SK-N-SH (cell line): ENCODE measurements at regions not wholly inside any gene's neighbourhood (a gene's known extent, or its start where the extent isn't known, plus 50 kb on each side); places are given as distances from the start of the nearest gene placed in this dataset.

Experiments used
- CTCF ChIA-PET: fragments of 300-600, 350-600 bp; formaldehyde crosslinking; extraction: SDS; loops from one replicate; lab custom pipeline; 2021; lab: Yijun Ruan, JAX
- POLR2A ChIA-PET: fragments of 350-600 bp; sonication (Branson Sonifier 250); formaldehyde crosslinking; extraction: SDS; loops from one replicate; lab custom pipeline; 2020; ENCODE audit warnings: antibody characterized with exemption, inconsistent platforms; lab: Yijun Ruan, JAX
- DNase-seq: peaks from one replicate; pipeline ENCODE4 v3.0.0; 2012
- H2AFZ ChIP-seq: fragments of 200-600 bp; sonication (generic); 2 replicates; pipeline ENCODE4 v1.8.1; 2016; ENCODE audit warnings: antibody characterized with exemption, mild to moderate bottlenecking, low read depth
- H3F3A ChIP-seq: fragments of 200-600 bp; sonication (generic); replicated peaks from 2 replicates; pipeline ENCODE3; 2016; ENCODE audit warnings: antibody characterized with exemption, mild to moderate bottlenecking; ENCODE audit not compliant: insufficient read depth
- H3K27ac ChIP-seq, 2 experiments: fragments of 200-500 bp in 1 of 2; fragments of 200-600 bp in 1 of 2; sonication (Bioruptor generic) in 1 of 2; sonication (generic), shearing (Covaris generic) in 1 of 2; 2 replicates each; pipeline versions ENCODE4 v1.5.1 to v1.6.1; 2014 to 2016; ENCODE audit warnings: low read depth in 2 of 2, inconsistent platforms in 1 of 2, low read length in 1 of 2, mild to moderate bottlenecking in 1 of 2, mixed read lengths in 1 of 2
- H3K27me3 ChIP-seq: fragments of 200-600 bp; sonication (generic), shearing (Covaris generic); 2 replicates; pipeline ENCODE4 v1.6.1; 2016; ENCODE audit warnings: mixed run types; ENCODE audit not compliant: insufficient read depth
- H3K36me3 ChIP-seq, 2 experiments: fragments of 200-500 bp in 1 of 2; fragments of 200-600 bp in 1 of 2; sonication (Bioruptor generic) in 1 of 2; sonication (generic) in 1 of 2; replicated peaks in 1 of 2; 2 replicates each; pipeline versions ENCODE3 to v1.5.1; 2014 to 2016; ENCODE audit warnings: low read length in 1 of 2, mild to moderate bottlenecking in 1 of 2; ENCODE audit not compliant: insufficient read depth in 2 of 2, control insufficient read depth in 1 of 2
- H3K4me1 ChIP-seq, 2 experiments: fragments of 200-500 bp in 1 of 2; fragments of 200-600 bp in 1 of 2; sonication (Bioruptor generic) in 1 of 2; sonication (generic), shearing (Covaris generic) in 1 of 2; 2 replicates each; pipeline versions ENCODE4 v1.5.1 to v1.6.1; 2014 to 2016; ENCODE audit warnings: low read depth in 1 of 2, low read length in 1 of 2, mixed run types in 1 of 2; ENCODE audit not compliant: insufficient read depth in 2 of 2, control insufficient read depth in 1 of 2
- H3K4me2 ChIP-seq: fragments of 200-600 bp; sonication (generic), shearing (Covaris generic); 2 replicates; pipeline ENCODE4 v1.6.1; 2017; ENCODE audit warnings: mixed run types
- H3K4me3 ChIP-seq, 2 experiments: fragments of 200-500 bp in 1 of 2; fragments of 200-600 bp in 1 of 2; sonication (Bioruptor generic) in 1 of 2; sonication (generic), shearing (Covaris generic) in 1 of 2; 2 replicates each; pipeline versions ENCODE4 v1.5.1 to v1.8.1; 2014 to 2016; ENCODE audit warnings: low read depth in 2 of 2, inconsistent platforms in 1 of 2, low read length in 1 of 2, mild to moderate bottlenecking in 1 of 2, mixed read lengths in 1 of 2, moderate library complexity in 1 of 2
- H3K79me2 ChIP-seq: fragments of 200-600 bp; sonication (generic); 2 replicates; pipeline ENCODE4 v1.8.1; 2017; ENCODE audit warnings: mild to moderate bottlenecking; ENCODE audit not compliant: insufficient read depth
- H3K9ac ChIP-seq: fragments of 200-600 bp; sonication (generic); 2 replicates; pipeline ENCODE4 v1.6.1; 2017; ENCODE audit warnings: mixed run types
- H3K9me2 ChIP-seq: fragments of 200-600 bp; sonication (generic); 2 replicates; pipeline ENCODE4 v1.6.1; 2017; ENCODE audit warnings: mixed run types
- H3K9me3 ChIP-seq: fragments of 200-600 bp; sonication (generic); 2 replicates; pipeline ENCODE4 v1.6.1; 2017; ENCODE audit warnings: mixed run types, mild to moderate bottlenecking, moderate library complexity
- H4K20me1 ChIP-seq: fragments of 200-600 bp; sonication (generic); 2 replicates; pipeline ENCODE4 v1.6.1; 2017; ENCODE audit warnings: mild to moderate bottlenecking, mixed run types; ENCODE audit not compliant: insufficient read depth
- CTCF ChIP-seq: fragments of 200-600 bp; sonication (generic); IDR thresholded peaks from 2 replicates; pipeline ENCODE4 v1.6.1; 2017; ENCODE audit warnings: antibody characterized with exemption, mild to moderate bottlenecking, moderate library complexity
- ELF1 ChIP-seq: IDR thresholded peaks from 2 replicates; pipeline ENCODE4 v1.4.0; 2012
- EP300 ChIP-seq, 2 experiments: IDR thresholded peaks; 2 replicates each; pipeline versions ENCODE4 v1.4.0 to v1.6.1; 2012; ENCODE audit warnings: borderline replicate concordance in 1 of 2, low read depth in 1 of 2, low read length in 1 of 2
- EZH2phosphoT487 ChIP-seq: fragments of 200-600 bp; sonication (generic); IDR thresholded peaks from 2 replicates; pipeline ENCODE4 v1.6.1; 2017; ENCODE audit warnings: low read depth, mixed run types, mild to moderate bottlenecking, antibody characterized with exemption, moderate library complexity, borderline replicate concordance
- FOSL2 ChIP-seq: IDR thresholded peaks from 2 replicates; pipeline ENCODE4 v1.4.0; 2012; ENCODE audit warnings: low read depth, mild to moderate bottlenecking, moderate library complexity, borderline replicate concordance
- FOXJ3 ChIP-seq: sonication (generic); formaldehyde crosslinking; IDR thresholded peaks from 2 replicates; pipeline ENCODE4 v1.5.1; 2020; ENCODE audit warnings: mild to moderate bottlenecking, missing genetic modification reagents
- FOXM1 ChIP-seq: IDR thresholded peaks from 2 replicates; pipeline ENCODE4 v1.4.0; 2012; ENCODE audit warnings: low read depth, mild to moderate bottlenecking
- MAX ChIP-seq: IDR thresholded peaks from 2 replicates; pipeline ENCODE4 v1.4.0; 2012; ENCODE audit warnings: low read depth
- MXI1 ChIP-seq: IDR thresholded peaks from 2 replicates; pipeline ENCODE4 v1.6.1; 2012; ENCODE audit warnings: mild to moderate bottlenecking, low read depth, low read length, improper control_type of control experiment
- NRF1 ChIP-seq: IDR thresholded peaks from 2 replicates; pipeline ENCODE4 v1.6.1; 2012; ENCODE audit warnings: low read depth, mild to moderate bottlenecking, low read length
- POLR2AphosphoS5 ChIP-seq: IDR thresholded peaks from 2 replicates; pipeline ENCODE4 v1.6.1; 2012; ENCODE audit warnings: low read depth, low read length
- RCOR1 ChIP-seq: fragments of 150-350 bp; IDR thresholded peaks from 2 replicates; pipeline ENCODE4 v1.6.1; 2017; ENCODE audit warnings: antibody characterized with exemption, low read length
- REST ChIP-seq: IDR thresholded peaks from 2 replicates; pipeline ENCODE4 v1.6.1; 2012; ENCODE audit warnings: mild to moderate bottlenecking, low read depth, low read length, moderate library complexity
- RFX5 ChIP-seq: IDR thresholded peaks from 2 replicates; pipeline ENCODE4 v1.6.1; 2012; ENCODE audit warnings: mild to moderate bottlenecking, improper control_type of control experiment, low read length
- RXRA ChIP-seq: IDR thresholded peaks from 2 replicates; pipeline ENCODE4 v1.4.0; 2012; ENCODE audit warnings: low read depth, mild to moderate bottlenecking, borderline replicate concordance
- SMC3 ChIP-seq: IDR thresholded peaks from 2 replicates; pipeline ENCODE4 v1.6.1; 2012; ENCODE audit warnings: low read depth, low read length, improper control_type of control experiment
- TAF1 ChIP-seq: IDR thresholded peaks from 2 replicates; pipeline ENCODE4 v1.6.1; 2012; ENCODE audit warnings: low read depth, mild to moderate bottlenecking, low read length, moderate library complexity, borderline replicate concordance
- TCF12 ChIP-seq: IDR thresholded peaks from 2 replicates; pipeline ENCODE4 v1.4.0; 2012
- TEAD4 ChIP-seq: IDR thresholded peaks from 2 replicates; pipeline ENCODE4 v1.4.0; 2012; ENCODE audit warnings: mild to moderate bottlenecking, borderline replicate concordance; ENCODE audit not compliant: insufficient read depth
- USF1 ChIP-seq: IDR thresholded peaks from 2 replicates; pipeline ENCODE4 v1.4.0; 2012; ENCODE audit warnings: low read depth, borderline replicate concordance
- USF2 ChIP-seq: fragments of 150-350 bp; IDR thresholded peaks from 2 replicates; pipeline ENCODE4 v1.6.1; 2017; ENCODE audit warnings: antibody characterized with exemption, low read length, low read depth, borderline replicate concordance
- YY1 ChIP-seq: IDR thresholded peaks from 2 replicates; pipeline ENCODE4 v1.4.0; 2012; ENCODE audit warnings: low read depth, mild to moderate bottlenecking
- WGBS: methylation state at CpG from one replicate; pipeline ENCODE4 v1.1.6; 2017; ENCODE audit warnings: low lambda C conversion rate; 5-methylcytosine and 5-hydroxymethylcytosine counted together

- ChIA-PET POLR2A (no interaction called here), CTCF (no interaction called here)
- H4K20me1 ChIP-seq, result no peaks in the 10 kb centered on the region
- no peaks in the 10 kb centered on the region for H3K9me3 ChIP-seq
- DNase-seq, result no peak
- no peak overlapping the region for H3K4me3 ChIP-seq
- H3F3A ChIP-seq, result no peaks in the 10 kb centered on the region
- TF ChIP-seq TCF12, result no peak
- no peak for TF ChIP-seq FOXM1
- no peak for TF ChIP-seq MXI1
- no peak for TF ChIP-seq RXRA
- no peak for TF ChIP-seq SMC3
- H3K9me2 ChIP-seq, result no peaks in the 10 kb centered on the region
- H3K27me3 ChIP-seq, result no peaks in the 10 kb centered on the region
- H3K9ac ChIP-seq, result no peak overlapping the region
- H3K27ac ChIP-seq, result no peak overlapping the region
- WGBS, result 33% methylated on average over 1 of the region's 1 CpG
- no peaks in the 10 kb centered on the region for H3K36me3 ChIP-seq
- no peaks in the 10 kb centered on the region for H3K79me2 ChIP-seq
- no peak overlapping the region for H3K4me2 ChIP-seq
- no peaks in the 10 kb centered on the region for H3K4me1 ChIP-seq
- H2AFZ ChIP-seq, result no peak overlapping the region
These were observed 1159.7 kb upstream of the PCDH7 start for GRCh38 chr4:29560452-29560851.

GRCh38 chr4:29565256-29565655, 1154.9 kb upstream of the PCDH7 start:
- H3K79me2 ChIP-seq, result no peaks in the 10 kb centered on the region
- no peak for TF ChIP-seq TAF1
- TF ChIP-seq MAX, result no peak
- TF ChIP-seq POLR2AphosphoS5, result no peak
- no peak for TF ChIP-seq NRF1
- TF ChIP-seq ELF1, result no peak
- no peak for TF ChIP-seq TEAD4
- no peak for TF ChIP-seq FOXM1
- TF ChIP-seq EP300 (IDR thresholded peaks at IDR 0.05; ENCODE audit: borderline replicate concordance in 1 of 2, low read depth in 1 of 2, low read length in 1 of 2), result no peak
- TF ChIP-seq RCOR1, result no peak
- no peak for TF ChIP-seq RFX5
- no peak for TF ChIP-seq USF2
- no peak for TF ChIP-seq REST
- no peak for TF ChIP-seq EZH2phosphoT487
- TF ChIP-seq FOXJ3 (CRISPR knock-in tag), result no peak
- no peak for TF ChIP-seq YY1
- no peak for TF ChIP-seq CTCF
- no peak for TF ChIP-seq FOSL2
- TF ChIP-seq USF1, result no peak
- peak overlapping the region; percentile 2 to 23; a peak in 1 of 4 replicates for H3K4me3 ChIP-seq
- no peaks in the 10 kb centered on the region for H3K4me1 ChIP-seq
- DNase-seq, result no peak
- no peaks in the 10 kb centered on the region for H3K9me3 ChIP-seq
- no peak overlapping the region for H2AFZ ChIP-seq
- no peaks in the 10 kb centered on the region for H4K20me1 ChIP-seq
- 0 out of 2 replicates have a peak overlapping the region, but pooled peaks have one; percentile 37 for H3K4me2 ChIP-seq
- H3K27me3 ChIP-seq, result no peaks in the 10 kb centered on the region
- ChIA-PET POLR2A (no interaction called here), CTCF (no interaction called here)
- H3K9ac ChIP-seq, result no peak overlapping the region
- 18% methylated on average over 2 of the region's 2 CpGs for WGBS
- no peaks in the 10 kb centered on the region for H3K9me2 ChIP-seq
- H3K27ac ChIP-seq, result no peak overlapping the region
- H3K36me3 ChIP-seq, result no peaks in the 10 kb centered on the region
- H3F3A ChIP-seq, result no peaks in the 10 kb centered on the region
